MCF 10A (cell line): ENCODE measurements at regions not wholly inside any gene's neighbourhood (a gene's known extent, or its start where the extent isn't known, plus 50 kb on each side); places are given as distances from the start of the nearest gene placed in this dataset.

Experiments
- BruUV-seq: library from RNA; stranded (reverse); fragments of 400-500 nt; replicated peaks from 2 replicates; lab custom pipeline; 2021; lab: Mats Ljungman, UMichigan
- CTCF ChIA-PET: fragments of 300-600 bp; sonication (Branson Sonifier 250); formaldehyde crosslinking; extraction: SDS; loops from one replicate; lab custom pipeline; 2021; ENCODE audit warnings: antibody characterized with exemption, inconsistent platforms; lab: Yijun Ruan, JAX
- POLR2A ChIA-PET: fragments of 300-600, 350-650 bp; sonication (Branson Sonifier 250); formaldehyde crosslinking; extraction: SDS; loops from one replicate; lab custom pipeline; 2020; ENCODE audit warnings: antibody characterized with exemption, inconsistent platforms; lab: Yijun Ruan, JAX
- DNase-seq: peaks from one replicate; pipeline ENCODE4 v3.0.0-alpha.2; 2018; ENCODE audit not compliant: unreplicated experiment
- H3K27ac Mint-ChIP-seq: one replicate; pipeline ENCODE4 v1.8.0; 2022; ENCODE audit warnings: mild to moderate bottlenecking, low read depth, mixed read lengths; ENCODE audit not compliant: unreplicated experiment
- H3K27me3 Mint-ChIP-seq: one replicate; pipeline ENCODE4 v1.8.0; 2022; ENCODE audit warnings: mixed read lengths; ENCODE audit not compliant: insufficient read depth, unreplicated experiment
- H3K36me3 Mint-ChIP-seq: one replicate; pipeline ENCODE4 v1.8.0; 2022; ENCODE audit warnings: mild to moderate bottlenecking, moderate library complexity, mixed read lengths; ENCODE audit not compliant: insufficient read depth, unreplicated experiment
- H3K4me1 Mint-ChIP-seq: one replicate; pipeline ENCODE4 v1.8.0; 2022; ENCODE audit warnings: mixed read lengths; ENCODE audit not compliant: insufficient read depth, unreplicated experiment
- H3K4me3 Mint-ChIP-seq: one replicate; pipeline ENCODE4 v1.8.0; 2022; ENCODE audit warnings: mild to moderate bottlenecking, moderate library complexity, mixed read lengths; ENCODE audit not compliant: unreplicated experiment
- H3K9me3 Mint-ChIP-seq: one replicate; pipeline ENCODE4 v1.8.0; 2022; ENCODE audit warnings: mixed read lengths; ENCODE audit not compliant: unreplicated experiment
- intact Hi-C: fragments of 100-400 bp; cut with micrococcal nuclease; formaldehyde crosslinking; loops from 2 replicates; pipeline ENCODE4 v1.14.1; 2022
- TF ChIP-seq, protein P1 (sequence below): fragments of 200-600 bp; IDR thresholded peaks from one replicate; pipeline ENCODE4 v1.8.0; 2022; ENCODE audit warnings: antibody characterized with exemption, mild to moderate bottlenecking; ENCODE audit not compliant: unreplicated experiment

GRCh38 chr4:177064116-177064515 is 245.6 kb upstream of the NEIL3 start:
- H3K4me3 Mint-ChIP-seq = no peak overlapping the region
- CTCF ChIA-PET = no interaction called here
- intact Hi-C loops = no loop called here
- H3K27me3 Mint-ChIP-seq = no peaks in the 10 kb centered on the region
- no TSS peak for BruUV-seq
- no peak overlapping the region for H3K27ac Mint-ChIP-seq
- TF ChIP-seq, protein P1, sequence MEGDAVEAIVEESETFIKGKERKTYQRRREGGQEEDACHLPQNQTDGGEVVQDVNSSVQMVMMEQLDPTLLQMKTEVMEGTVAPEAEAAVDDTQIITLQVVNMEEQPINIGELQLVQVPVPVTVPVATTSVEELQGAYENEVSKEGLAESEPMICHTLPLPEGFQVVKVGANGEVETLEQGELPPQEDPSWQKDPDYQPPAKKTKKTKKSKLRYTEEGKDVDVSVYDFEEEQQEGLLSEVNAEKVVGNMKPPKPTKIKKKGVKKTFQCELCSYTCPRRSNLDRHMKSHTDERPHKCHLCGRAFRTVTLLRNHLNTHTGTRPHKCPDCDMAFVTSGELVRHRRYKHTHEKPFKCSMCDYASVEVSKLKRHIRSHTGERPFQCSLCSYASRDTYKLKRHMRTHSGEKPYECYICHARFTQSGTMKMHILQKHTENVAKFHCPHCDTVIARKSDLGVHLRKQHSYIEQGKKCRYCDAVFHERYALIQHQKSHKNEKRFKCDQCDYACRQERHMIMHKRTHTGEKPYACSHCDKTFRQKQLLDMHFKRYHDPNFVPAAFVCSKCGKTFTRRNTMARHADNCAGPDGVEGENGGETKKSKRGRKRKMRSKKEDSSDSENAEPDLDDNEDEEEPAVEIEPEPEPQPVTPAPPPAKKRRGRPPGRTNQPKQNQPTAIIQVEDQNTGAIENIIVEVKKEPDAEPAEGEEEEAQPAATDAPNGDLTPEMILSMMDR = no peak
- H3K36me3 Mint-ChIP-seq = no peaks in the 10 kb centered on the region
- DNase-seq = no peak
- POLR2A ChIA-PET = no interaction called here
- no peaks in the 10 kb centered on the region for H3K4me1 Mint-ChIP-seq
- no peaks in the 10 kb centered on the region for H3K9me3 Mint-ChIP-seq

DNA sequence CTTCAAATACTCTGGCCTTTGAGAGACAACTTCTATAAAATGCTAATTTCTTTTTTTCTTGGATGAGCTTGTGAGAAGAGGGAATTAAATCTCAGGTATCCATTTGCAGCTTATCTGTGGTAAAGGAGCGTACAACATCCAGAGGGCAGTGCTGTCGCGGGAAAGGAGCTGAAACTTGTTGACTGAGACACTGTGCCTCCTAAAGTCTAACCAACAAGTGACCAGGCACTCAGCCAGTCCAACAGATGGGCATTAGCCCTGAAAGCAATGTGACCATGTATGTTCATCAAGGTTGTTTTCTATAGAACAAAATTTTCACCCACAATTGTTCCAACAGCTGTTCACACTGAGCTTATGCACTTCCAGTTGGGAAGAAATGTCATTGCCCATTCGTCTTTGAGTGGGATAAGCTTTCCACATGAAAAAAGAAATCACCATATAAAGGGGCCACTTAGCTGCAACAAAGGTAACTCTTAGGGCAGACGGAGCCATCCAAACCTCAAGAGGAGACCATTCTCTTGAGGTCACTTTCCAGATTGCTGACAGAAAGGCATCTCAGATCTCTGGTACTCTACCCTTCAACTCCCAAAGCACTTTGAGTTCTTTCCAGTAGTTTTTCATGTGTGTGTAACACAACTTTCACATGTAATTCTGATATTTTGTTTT is 244.8 kb upstream of the NEIL3 start:
- ChIA-PET POLR2A (no interaction called here), CTCF (interaction anchor here (0.6 to 0.7 kb wide), 3 partner anchors 18 to 858 kb away, joined by 3 read pairs; no protein-coding TSS in a partner anchor)
- intact Hi-C loops = no loop called here
- H3K36me3 Mint-ChIP-seq = no peaks in the 10 kb centered on the region
- H3K4me3 Mint-ChIP-seq = no peak overlapping the region
- H3K4me1 Mint-ChIP-seq = no peaks in the 10 kb centered on the region
- no TSS peak for BruUV-seq
- H3K9me3 Mint-ChIP-seq = no peaks in the 10 kb centered on the region
- no peaks in the 10 kb centered on the region for H3K27me3 Mint-ChIP-seq
- TF ChIP-seq, protein P1 = no peak
- DNase-seq = no peak
- no peak overlapping the region for H3K27ac Mint-ChIP-seq

DNA sequence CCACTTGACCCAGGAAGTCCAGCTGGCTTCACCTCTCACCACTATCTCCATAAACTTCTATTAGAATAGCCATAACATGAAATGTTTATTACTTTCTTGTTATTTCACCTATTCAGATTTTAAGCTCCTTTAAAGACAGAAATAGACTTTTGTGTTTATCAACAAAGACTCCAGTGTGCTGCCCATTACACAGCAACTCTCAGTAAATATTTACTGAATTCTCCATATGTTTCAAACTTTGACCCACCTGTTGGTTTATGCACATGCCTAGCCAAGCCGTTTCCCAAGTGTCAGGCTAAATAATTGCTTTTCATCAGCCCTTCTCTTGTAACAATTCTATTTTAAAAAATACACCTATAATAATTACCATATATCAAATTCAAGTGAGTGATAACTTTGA is 242.9 kb upstream of the NEIL3 start:
- Mint-ChIP-seq H3K36me3 (no peaks in the 10 kb centered on the region), H3K4me1 (no peaks in the 10 kb centered on the region), H3K27ac (no peak overlapping the region), H3K27me3 (no peaks in the 10 kb centered on the region), H3K4me3 (no peak overlapping the region), H3K9me3 (no peaks in the 10 kb centered on the region)
- intact Hi-C loops = no loop called here
- ChIA-PET CTCF (interaction anchor here (0.6 kb wide), 1 partner anchor 160 kb away, joined by 3 read pairs; no protein-coding TSS in a partner anchor), POLR2A (no interaction called here)
- BruUV-seq = no TSS peak
- DNase-seq = no peak
- TF ChIP-seq, protein P1 = no peak

DNA sequence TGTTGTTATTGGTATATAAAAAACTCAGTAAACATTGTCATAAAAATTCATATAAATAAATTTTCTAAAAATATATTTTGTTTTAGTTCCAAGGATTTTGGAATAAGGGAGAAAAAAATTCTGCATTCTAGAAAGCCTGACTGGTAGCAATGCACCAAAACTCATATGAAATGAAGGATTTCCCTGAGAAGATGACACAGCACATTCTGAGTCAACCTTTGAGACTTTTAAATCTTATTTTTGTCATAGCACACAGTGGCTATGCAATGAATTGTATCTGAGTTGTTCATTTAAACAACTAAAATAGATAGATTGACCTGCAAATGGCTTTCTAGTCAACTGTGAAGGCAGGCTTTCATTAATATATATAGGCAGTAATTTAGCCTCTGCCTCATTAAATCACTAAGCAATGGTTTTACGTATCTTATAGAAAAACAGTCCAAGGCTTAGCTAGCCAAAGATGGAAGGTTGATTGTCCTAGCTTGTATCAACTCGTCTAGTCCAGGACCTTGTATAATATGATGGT is 239.1 kb upstream of the NEIL3 start:
- H3K36me3 Mint-ChIP-seq = no peaks in the 10 kb centered on the region
- no peaks in the 10 kb centered on the region for H3K27me3 Mint-ChIP-seq
- TF ChIP-seq, protein P1 = no peak
- no peak overlapping the region for H3K27ac Mint-ChIP-seq
- H3K4me3 Mint-ChIP-seq = no peak overlapping the region
- POLR2A ChIA-PET = no interaction called here
- no TSS peak for BruUV-seq
- intact Hi-C loops = no loop called here
- no peaks in the 10 kb centered on the region for H3K9me3 Mint-ChIP-seq
- DNase-seq = no peak
- H3K4me1 Mint-ChIP-seq = no peaks in the 10 kb centered on the region
- CTCF ChIA-PET = interaction anchor here (0.6 to 0.7 kb wide), 2 partner anchors 24 to 364 kb away, joined by 3 to 4 read pairs; no protein-coding TSS in a partner anchor
